ENCODE measurements at regions not wholly inside any gene's neighbourhood (a gene's known extent, or its start where the extent isn't known, plus 50 kb on each side); places are given as distances from the start of the nearest gene placed in this dataset.

DNA sequence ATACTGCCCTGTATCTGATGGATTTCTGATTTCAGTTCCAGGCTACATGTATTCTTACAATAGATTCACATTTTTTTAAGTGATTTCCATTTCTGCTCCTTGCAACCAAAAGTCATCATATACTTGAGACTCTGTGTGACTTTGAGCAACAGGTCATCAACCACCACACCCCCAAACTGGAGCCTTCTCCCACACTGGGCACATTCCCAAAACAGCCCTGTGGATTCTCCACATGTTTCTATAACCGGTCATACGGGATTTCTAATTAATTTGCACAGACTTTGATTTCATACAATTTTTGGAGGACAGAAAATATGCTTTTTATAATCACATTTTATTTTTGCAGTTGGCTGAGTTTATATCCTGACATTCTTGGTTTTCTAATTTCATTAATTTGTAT, 317.2 kb upstream of the ID4 start:
- no peak for DNase-seq
- no peaks in the 10 kb centered on the region for H3K4me1 ChIP-seq (ENCODE audit: control insufficient read depth, insufficient read depth, low read length, poor library complexity, severe bottlenecking)
- H3K4me3 ChIP-seq (ENCODE audit: insufficient read depth, low read depth, low read length, poor library complexity, severe bottlenecking) = no peak overlapping the region

DNA sequence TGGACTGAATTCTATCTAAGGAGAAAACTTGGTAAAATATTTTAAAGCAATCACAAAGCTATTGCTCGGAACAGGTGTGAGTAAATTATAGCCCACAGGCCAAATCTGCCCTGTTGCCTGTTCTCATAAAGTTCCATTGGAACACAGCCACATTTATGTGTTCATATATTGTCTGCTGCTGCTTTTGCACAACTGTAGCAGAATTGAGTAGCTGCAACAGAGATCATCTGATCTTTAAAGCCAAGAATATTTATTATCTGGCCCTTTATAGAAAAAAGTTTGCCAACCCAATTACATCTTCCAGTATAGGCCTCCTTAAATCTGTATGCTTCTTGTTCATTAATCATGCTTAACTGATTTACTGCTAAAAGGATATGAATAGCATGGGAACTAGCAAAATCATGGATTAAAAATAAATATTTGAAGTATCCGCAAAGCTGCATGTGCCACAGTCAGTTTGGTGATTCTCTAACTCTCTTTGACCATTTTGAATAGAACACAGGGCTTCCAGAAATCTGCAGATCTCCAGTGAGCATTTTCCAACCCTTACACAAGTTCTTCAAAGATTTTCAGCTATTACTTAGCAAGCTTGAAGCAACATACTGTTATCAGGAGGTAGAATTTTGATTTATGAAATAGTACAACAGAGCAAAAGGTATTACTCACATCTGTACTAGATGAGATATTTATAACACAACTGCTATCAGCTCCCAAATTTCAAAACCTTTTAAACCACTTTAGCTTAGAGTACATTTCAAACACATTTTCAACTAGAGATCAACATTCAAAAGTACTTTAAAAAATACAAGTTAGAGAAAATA, 312.6 kb upstream of the ID4 start:
- Histone ChIP-seq H3K27me3 (replicated peaks; ENCODE audit: control insufficient read depth, insufficient read depth, low read length, poor library complexity, severe bottlenecking) (no peaks in the 10 kb centered on the region), H3K4me1 (ENCODE audit: control insufficient read depth, insufficient read depth, low read length, poor library complexity, severe bottlenecking) (no peaks in the 10 kb centered on the region), H3K36me3 (ENCODE audit: control insufficient read depth, insufficient read depth, low read length) (no peaks in the 10 kb centered on the region), H3K9me3 (ENCODE audit: control insufficient read depth, low read length) (no peaks in the 10 kb centered on the region), H3K27ac (ENCODE audit: insufficient read depth, low read length, poor library complexity, severe bottlenecking) (no peak overlapping the region), H3K4me3 (ENCODE audit: insufficient read depth, low read depth, low read length, poor library complexity, severe bottlenecking) (no peak overlapping the region)
- no peak for DNase-seq

More for the DNA sequence above, 317.2 kb upstream of the ID4 start:
- Histone ChIP-seq H3K9me3 (ENCODE audit: control insufficient read depth, low read length) (no peaks in the 10 kb centered on the region), H3K27me3 (replicated peaks; ENCODE audit: control insufficient read depth, insufficient read depth, low read length, poor library complexity, severe bottlenecking) (no peaks in the 10 kb centered on the region), H3K36me3 (ENCODE audit: control insufficient read depth, insufficient read depth, low read length) (no peaks in the 10 kb centered on the region), H3K27ac (ENCODE audit: insufficient read depth, low read length, poor library complexity, severe bottlenecking) (no peak overlapping the region)

DNA sequence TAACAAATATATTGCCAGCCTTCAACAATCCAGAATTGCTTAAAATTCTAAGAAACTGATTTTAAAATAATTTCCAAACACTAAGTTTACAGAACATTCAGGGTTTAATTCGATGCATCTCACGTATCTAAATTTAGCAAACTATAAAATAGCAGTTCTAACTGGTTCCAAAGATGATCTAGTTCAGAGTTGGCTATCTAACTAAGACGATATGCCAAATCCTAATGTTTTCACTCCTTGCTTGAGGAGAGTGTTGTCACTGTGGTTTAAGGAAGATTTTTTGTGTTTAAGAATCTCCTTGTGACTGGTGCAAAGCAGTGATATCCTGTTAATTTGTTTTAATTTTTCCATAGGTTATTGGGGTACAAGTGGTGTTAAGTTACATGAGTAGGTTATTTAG, 311.5 kb upstream of the ID4 start:
- Histone ChIP-seq H3K27me3 (replicated peaks; ENCODE audit: control insufficient read depth, insufficient read depth, low read length, poor library complexity, severe bottlenecking) (no peaks in the 10 kb centered on the region), H3K36me3 (ENCODE audit: control insufficient read depth, insufficient read depth, low read length) (no peaks in the 10 kb centered on the region), H3K27ac (ENCODE audit: insufficient read depth, low read length, poor library complexity, severe bottlenecking) (no peak overlapping the region), H3K9me3 (ENCODE audit: control insufficient read depth, low read length) (no peaks in the 10 kb centered on the region), H3K4me3 (ENCODE audit: insufficient read depth, low read depth, low read length, poor library complexity, severe bottlenecking) (no peak overlapping the region), H3K4me1 (ENCODE audit: control insufficient read depth, insufficient read depth, low read length, poor library complexity, severe bottlenecking) (no peaks in the 10 kb centered on the region)
- no peak for DNase-seq

DNA sequence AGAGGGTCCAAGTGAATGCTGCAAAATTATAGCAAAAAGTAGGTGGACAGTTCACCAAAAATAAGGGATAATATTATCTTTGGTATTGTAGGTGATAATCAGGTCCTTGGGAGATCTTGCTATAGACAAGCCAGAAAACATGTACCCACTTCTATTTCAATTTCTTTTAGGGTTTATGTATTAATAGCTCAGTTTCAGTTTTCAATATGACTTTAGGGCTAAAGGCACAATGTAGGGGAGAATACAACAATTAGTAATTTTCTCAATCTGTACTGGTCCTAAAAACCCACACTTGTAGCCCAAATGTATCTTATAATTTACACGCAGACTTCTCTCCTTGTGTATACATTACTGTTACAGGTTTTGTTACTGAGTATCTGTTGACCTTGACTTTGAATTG, 307.0 kb upstream of the ID4 start:
- H3K9me3 ChIP-seq (ENCODE audit: control insufficient read depth, low read length) = no peaks in the 10 kb centered on the region
- H3K27me3 ChIP-seq (replicated peaks; ENCODE audit: control insufficient read depth, insufficient read depth, low read length, poor library complexity, severe bottlenecking) = no peaks in the 10 kb centered on the region
- H3K4me1 ChIP-seq (ENCODE audit: control insufficient read depth, insufficient read depth, low read length, poor library complexity, severe bottlenecking) = no peaks in the 10 kb centered on the region
- H3K36me3 ChIP-seq (ENCODE audit: control insufficient read depth, insufficient read depth, low read length) = no peaks in the 10 kb centered on the region
- no peak overlapping the region for H3K4me3 ChIP-seq (ENCODE audit: insufficient read depth, low read depth, low read length, poor library complexity, severe bottlenecking)
- DNase-seq = no peak
- H3K27ac ChIP-seq (ENCODE audit: insufficient read depth, low read length, poor library complexity, severe bottlenecking) = no peak overlapping the region

DNA sequence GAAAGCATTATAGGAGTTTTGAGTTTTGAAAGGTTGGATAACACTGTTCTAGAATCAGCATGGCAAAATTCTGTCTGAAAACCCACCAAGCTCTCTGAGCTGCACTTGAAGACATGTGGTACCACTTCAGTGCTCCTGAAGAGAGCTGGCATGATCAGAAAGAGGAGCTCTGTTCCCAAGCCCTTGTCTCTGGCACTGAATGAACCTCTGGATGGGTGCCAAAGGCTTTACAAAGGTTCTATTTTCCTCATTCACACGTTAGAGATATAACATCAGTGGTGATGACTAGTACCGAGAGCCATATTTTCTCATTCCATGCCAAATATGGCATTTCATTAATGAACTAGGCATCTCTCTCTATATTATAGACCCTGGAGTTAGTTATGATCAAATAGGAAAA, 301.8 kb upstream of the ID4 start:
- Histone ChIP-seq H3K27me3 (replicated peaks; ENCODE audit: control insufficient read depth, insufficient read depth, low read length, poor library complexity, severe bottlenecking) (no peaks in the 10 kb centered on the region), H3K4me1 (ENCODE audit: control insufficient read depth, insufficient read depth, low read length, poor library complexity, severe bottlenecking) (no peaks in the 10 kb centered on the region), H3K4me3 (ENCODE audit: insufficient read depth, low read depth, low read length, poor library complexity, severe bottlenecking) (no peak overlapping the region)

DNA sequence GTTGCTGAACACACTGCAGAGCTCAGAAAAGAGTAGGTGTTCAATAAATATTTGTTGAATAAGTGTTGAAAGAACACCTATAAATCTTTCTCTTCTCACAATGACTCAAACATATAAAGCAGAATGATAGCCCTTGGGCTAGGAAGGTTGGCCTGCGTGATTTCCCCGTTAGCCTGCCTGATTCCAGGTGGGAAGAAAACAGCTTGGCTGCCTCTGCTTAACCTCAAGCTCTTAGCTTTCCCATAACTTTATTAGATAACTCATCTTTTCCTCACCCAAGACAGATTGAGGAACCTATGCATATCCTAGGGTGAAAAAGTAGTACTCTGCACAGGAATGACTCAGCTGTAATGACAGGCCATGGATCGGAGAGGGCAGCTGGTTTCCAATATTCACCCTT, 300.3 kb upstream of the ID4 start:
- Histone ChIP-seq H3K4me1 (ENCODE audit: control insufficient read depth, insufficient read depth, low read length, poor library complexity, severe bottlenecking) (no peaks in the 10 kb centered on the region), H3K27ac (ENCODE audit: insufficient read depth, low read length, poor library complexity, severe bottlenecking) (no peak overlapping the region), H3K4me3 (ENCODE audit: insufficient read depth, low read depth, low read length, poor library complexity, severe bottlenecking) (no peak overlapping the region), H3K9me3 (ENCODE audit: control insufficient read depth, low read length) (no peaks in the 10 kb centered on the region), H3K27me3 (replicated peaks; ENCODE audit: control insufficient read depth, insufficient read depth, low read length, poor library complexity, severe bottlenecking) (no peaks in the 10 kb centered on the region), H3K36me3 (ENCODE audit: control insufficient read depth, insufficient read depth, low read length) (no peaks in the 10 kb centered on the region)
- no peak for DNase-seq

More for the DNA sequence above, 301.8 kb upstream of the ID4 start:
- no peaks in the 10 kb centered on the region for H3K36me3 ChIP-seq (ENCODE audit: control insufficient read depth, insufficient read depth, low read length)
- no peak for DNase-seq
- H3K27ac ChIP-seq (ENCODE audit: insufficient read depth, low read length, poor library complexity, severe bottlenecking) = no peak overlapping the region
- no peaks in the 10 kb centered on the region for H3K9me3 ChIP-seq (ENCODE audit: control insufficient read depth, low read length)

DNA sequence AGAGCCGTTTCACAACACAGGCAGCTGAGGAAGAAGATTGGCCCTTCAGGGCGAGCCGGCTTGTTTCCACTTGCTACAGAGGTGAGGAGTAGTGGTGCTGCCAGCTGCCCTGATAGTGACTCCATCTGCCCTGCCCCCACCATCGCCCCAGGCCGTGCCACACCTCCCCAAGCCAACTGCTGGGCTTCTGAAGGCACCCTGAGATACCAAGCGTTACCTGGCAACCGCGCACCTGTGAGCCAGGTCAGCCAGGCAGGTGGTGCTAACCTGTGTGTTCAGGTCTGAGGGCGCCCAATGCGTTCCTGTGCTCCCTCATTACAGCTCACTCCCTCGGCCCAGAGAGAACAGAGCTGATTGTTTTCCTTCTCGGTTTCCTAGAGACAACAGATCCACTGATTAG, 299.1 kb upstream of the ID4 start:
- no peak overlapping the region for H3K4me3 ChIP-seq (ENCODE audit: insufficient read depth, low read depth, low read length, poor library complexity, severe bottlenecking)
- H3K4me1 ChIP-seq (ENCODE audit: control insufficient read depth, insufficient read depth, low read length, poor library complexity, severe bottlenecking) = no peaks in the 10 kb centered on the region
- no peak for DNase-seq
- H3K27me3 ChIP-seq (replicated peaks; ENCODE audit: control insufficient read depth, insufficient read depth, low read length, poor library complexity, severe bottlenecking) = no peaks in the 10 kb centered on the region
- H3K36me3 ChIP-seq (ENCODE audit: control insufficient read depth, insufficient read depth, low read length) = no peaks in the 10 kb centered on the region
- no peak overlapping the region for H3K27ac ChIP-seq (ENCODE audit: insufficient read depth, low read length, poor library complexity, severe bottlenecking)
- no peaks in the 10 kb centered on the region for H3K9me3 ChIP-seq (ENCODE audit: control insufficient read depth, low read length)

DNA sequence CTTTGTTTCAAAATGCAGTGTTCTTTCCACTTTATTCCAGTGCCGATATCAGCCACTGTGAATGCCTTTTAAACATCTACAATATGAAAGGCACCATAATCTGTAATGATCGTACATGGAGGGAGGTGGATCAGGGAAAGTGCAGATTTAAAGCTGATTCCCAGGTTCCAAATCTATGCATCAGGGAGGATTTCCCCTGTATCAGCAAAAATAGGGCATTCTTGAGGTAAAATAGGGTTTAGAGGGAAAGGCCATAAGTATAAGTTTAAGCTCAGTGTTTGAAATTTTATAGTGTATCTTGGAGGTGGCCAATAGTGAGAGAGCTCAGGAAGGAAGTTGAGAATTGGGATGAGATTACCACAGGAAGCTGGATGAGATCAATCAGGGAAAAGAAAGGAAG, 289.7 kb upstream of the ID4 start:
- Histone ChIP-seq H3K36me3 (ENCODE audit: control insufficient read depth, insufficient read depth, low read length) (no peaks in the 10 kb centered on the region), H3K27ac (ENCODE audit: insufficient read depth, low read length, poor library complexity, severe bottlenecking) (no peak overlapping the region), H3K27me3 (replicated peaks; ENCODE audit: control insufficient read depth, insufficient read depth, low read length, poor library complexity, severe bottlenecking) (no peaks in the 10 kb centered on the region), H3K9me3 (ENCODE audit: control insufficient read depth, low read length) (no peaks in the 10 kb centered on the region), H3K4me1 (ENCODE audit: control insufficient read depth, insufficient read depth, low read length, poor library complexity, severe bottlenecking) (no peaks in the 10 kb centered on the region), H3K4me3 (ENCODE audit: insufficient read depth, low read depth, low read length, poor library complexity, severe bottlenecking) (no peak overlapping the region)
- DNase-seq = no peak

DNA sequence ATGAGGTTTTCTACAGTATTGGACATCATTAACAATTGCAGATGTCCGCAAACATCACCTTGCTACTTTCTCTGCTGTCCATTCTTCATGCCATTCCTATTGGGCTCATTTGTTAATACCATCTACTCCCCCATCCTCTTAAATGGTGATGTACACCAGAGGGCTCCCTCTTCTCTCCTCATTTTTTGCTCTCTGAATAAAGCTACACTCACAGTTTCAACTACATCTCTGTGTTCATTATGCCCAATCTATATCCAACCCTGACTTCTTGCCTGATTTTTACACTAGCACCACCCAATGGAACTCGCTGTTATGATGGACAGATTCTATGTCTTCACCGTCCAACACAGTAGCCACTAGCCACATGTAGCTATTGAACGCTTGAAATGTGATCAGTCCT, 288.1 kb upstream of the ID4 start:
- Histone ChIP-seq H3K27ac (ENCODE audit: insufficient read depth, low read length, poor library complexity, severe bottlenecking) (no peak overlapping the region), H3K4me3 (ENCODE audit: insufficient read depth, low read depth, low read length, poor library complexity, severe bottlenecking) (no peak overlapping the region), H3K4me1 (ENCODE audit: control insufficient read depth, insufficient read depth, low read length, poor library complexity, severe bottlenecking) (no peaks in the 10 kb centered on the region), H3K9me3 (ENCODE audit: control insufficient read depth, low read length) (no peaks in the 10 kb centered on the region), H3K27me3 (replicated peaks; ENCODE audit: control insufficient read depth, insufficient read depth, low read length, poor library complexity, severe bottlenecking) (no peaks in the 10 kb centered on the region), H3K36me3 (ENCODE audit: control insufficient read depth, insufficient read depth, low read length) (no peaks in the 10 kb centered on the region)
- no peak for DNase-seq

DNA sequence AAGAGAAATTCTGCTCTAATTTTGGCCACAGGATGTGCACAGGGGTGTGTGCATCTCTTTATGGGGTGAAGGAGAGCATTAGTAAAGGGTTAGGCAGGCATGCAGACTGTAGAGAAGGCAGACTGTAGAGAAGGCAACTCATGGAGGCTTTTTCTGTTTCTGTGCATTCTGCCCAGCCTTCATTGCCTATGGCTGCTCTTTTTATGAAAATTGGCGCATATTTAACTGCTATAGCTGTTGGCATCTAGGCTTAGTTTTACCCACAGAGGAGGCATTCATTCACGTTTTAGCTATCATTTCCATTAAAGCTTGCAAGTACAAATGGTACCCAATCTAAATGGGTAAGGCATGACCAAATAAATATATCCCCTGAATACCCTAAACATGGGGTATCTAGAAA, 286.8 kb upstream of the ID4 start:
- no peak for DNase-seq

More for the DNA sequence above, 286.8 kb upstream of the ID4 start:
- no peaks in the 10 kb centered on the region for H3K9me3 ChIP-seq (ENCODE audit: control insufficient read depth, low read length)
- H3K4me1 ChIP-seq (ENCODE audit: control insufficient read depth, insufficient read depth, low read length, poor library complexity, severe bottlenecking) = no peaks in the 10 kb centered on the region
- H3K27ac ChIP-seq (ENCODE audit: insufficient read depth, low read length, poor library complexity, severe bottlenecking) = no peak overlapping the region
- H3K4me3 ChIP-seq (ENCODE audit: insufficient read depth, low read depth, low read length, poor library complexity, severe bottlenecking) = no peak overlapping the region
- no peaks in the 10 kb centered on the region for H3K36me3 ChIP-seq (ENCODE audit: control insufficient read depth, insufficient read depth, low read length)
- H3K27me3 ChIP-seq (replicated peaks; ENCODE audit: control insufficient read depth, insufficient read depth, low read length, poor library complexity, severe bottlenecking) = no peaks in the 10 kb centered on the region
